Activated T-cell treated with anti-CD3 and anti-CD28 coated beads for 1 hour (primary cell): ENCODE measurements at regions not wholly inside any gene's neighbourhood (a gene's known extent, or its start where the extent isn't known, plus 50 kb on each side); places are given as distances from the start of the nearest gene placed in this dataset.

ENCODE experiments used
- DNase-seq: peaks from one replicate; pipeline ENCODE4 v3.0.0-alpha.2; 2020; ENCODE audit warnings: low read depth

- no peak for DNase-seq
Observed at GRCh38 chr2:128368437-128369107, 49.9 kb upstream of the HS6ST1 start.

- DNase-seq, result no peak
Observed at GRCh38 chr2:128369108-128369555, 50.5 kb upstream of the HS6ST1 start.

GRCh38 chr2:128369602-128370467 is 51.2 kb upstream of the HS6ST1 start:
- no peak for DNase-seq

GRCh38 chr2:128370468-128371247 is 52.0 kb upstream of the HS6ST1 start:
- no peak for DNase-seq

- no peak for DNase-seq
Observed at GRCh38 chr2:128371248-128371630, 52.6 kb upstream of the HS6ST1 start.

- no peak for DNase-seq
Observed at GRCh38 chr2:128371648-128372345, 53.1 kb upstream of the HS6ST1 start.

GRCh38 chr2:128372621-128373341 is 54.1 kb upstream of the HS6ST1 start:
- DNase-seq, result no peak

- no peak for DNase-seq
Observed at GRCh38 chr2:128373451-128374000, 54.9 kb upstream of the HS6ST1 start.

GRCh38 chr2:128374001-128374710 is 55.5 kb upstream of the HS6ST1 start:
- DNase-seq, result no peak

- no peak for DNase-seq
Observed at GRCh38 chr2:128374711-128375413, 56.2 kb upstream of the HS6ST1 start.

- DNase-seq, result no peak
Observed at GRCh38 chr2:128375454-128375853, 56.8 kb upstream of the HS6ST1 start.

GRCh38 chr2:128376241-128377041 is 57.8 kb upstream of the HS6ST1 start:
- DNase-seq, result no peak

GRCh38 chr2:128377071-128377910 is 58.6 kb upstream of the HS6ST1 start:
- no peak for DNase-seq

GRCh38 chr2:128378231-128379020 is 59.8 kb upstream of the HS6ST1 start:
- DNase-seq, result no peak

GRCh38 chr2:128379021-128380015 is 60.6 kb upstream of the HS6ST1 start:
- no peak for DNase-seq
